HepG2 (cell line): ENCODE measurements at regions not wholly inside any gene's neighbourhood (a gene's known extent, or its start where the extent isn't known, plus 50 kb on each side); places are given as distances from the start of the nearest gene placed in this dataset.

Experiments used
- ARNT2 ChIP-seq: sonication (generic); formaldehyde crosslinking; IDR thresholded peaks from 2 replicates; pipeline ENCODE4 v1.8.0; 2022; ENCODE audit warnings: mild to moderate bottlenecking, low read depth, missing genetic modification reagents, moderate library complexity
- MAFF ChIP-seq: IDR thresholded peaks from 2 replicates; pipeline ENCODE4 v1.6.1; 2011; ENCODE audit warnings: low read depth, low read length, improper control_type of control experiment
- TBL1XR1 ChIP-seq: fragments of 150-350 bp; IDR thresholded peaks from 2 replicates; pipeline ENCODE4 v1.6.1; 2014; ENCODE audit warnings: borderline replicate concordance, low read length; ENCODE audit not compliant: partially characterized antibody
- TF ChIP-seq, protein P1 (sequence below): sonication (generic); formaldehyde crosslinking; IDR thresholded peaks from 2 replicates; pipeline ENCODE4 v1.5.0; 2020; ENCODE audit warnings: mild to moderate bottlenecking, missing genetic modification reagents, moderate library complexity
- TF ChIP-seq, protein P2 (sequence below): sonication (generic); formaldehyde crosslinking; IDR thresholded peaks from 2 replicates; pipeline ENCODE4 v1.4.0; 2020; ENCODE audit warnings: missing genetic modification reagents

DNA sequence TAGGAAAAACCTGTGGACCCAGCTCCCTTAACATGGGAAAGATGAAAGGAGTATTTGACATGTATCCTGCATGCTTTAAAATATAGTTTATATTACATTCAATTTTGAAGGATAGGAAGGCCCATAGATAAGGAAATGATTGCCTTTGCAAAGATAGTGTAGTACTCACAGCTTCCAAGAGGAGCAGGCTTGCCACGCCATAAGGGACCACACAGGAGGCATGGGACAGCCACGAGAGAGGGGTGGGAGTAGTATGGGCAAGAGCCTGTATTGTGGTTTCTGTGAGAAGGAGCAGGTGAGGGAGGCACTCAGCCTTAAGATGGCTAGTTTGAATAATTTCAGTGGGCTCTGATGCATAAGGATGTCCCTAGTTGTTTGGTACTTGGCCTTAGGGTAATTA, 740.3 kb downstream of the SATB2 start:
- TF ChIP-seq, protein P1, sequence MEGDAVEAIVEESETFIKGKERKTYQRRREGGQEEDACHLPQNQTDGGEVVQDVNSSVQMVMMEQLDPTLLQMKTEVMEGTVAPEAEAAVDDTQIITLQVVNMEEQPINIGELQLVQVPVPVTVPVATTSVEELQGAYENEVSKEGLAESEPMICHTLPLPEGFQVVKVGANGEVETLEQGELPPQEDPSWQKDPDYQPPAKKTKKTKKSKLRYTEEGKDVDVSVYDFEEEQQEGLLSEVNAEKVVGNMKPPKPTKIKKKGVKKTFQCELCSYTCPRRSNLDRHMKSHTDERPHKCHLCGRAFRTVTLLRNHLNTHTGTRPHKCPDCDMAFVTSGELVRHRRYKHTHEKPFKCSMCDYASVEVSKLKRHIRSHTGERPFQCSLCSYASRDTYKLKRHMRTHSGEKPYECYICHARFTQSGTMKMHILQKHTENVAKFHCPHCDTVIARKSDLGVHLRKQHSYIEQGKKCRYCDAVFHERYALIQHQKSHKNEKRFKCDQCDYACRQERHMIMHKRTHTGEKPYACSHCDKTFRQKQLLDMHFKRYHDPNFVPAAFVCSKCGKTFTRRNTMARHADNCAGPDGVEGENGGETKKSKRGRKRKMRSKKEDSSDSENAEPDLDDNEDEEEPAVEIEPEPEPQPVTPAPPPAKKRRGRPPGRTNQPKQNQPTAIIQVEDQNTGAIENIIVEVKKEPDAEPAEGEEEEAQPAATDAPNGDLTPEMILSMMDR (CRISPR knock-in tag) = no peak
- TF ChIP-seq MAFF (no peak), ARNT2 (CRISPR knock-in tag) (no peak), TBL1XR1 (no peak)
- TF ChIP-seq, protein P2, sequence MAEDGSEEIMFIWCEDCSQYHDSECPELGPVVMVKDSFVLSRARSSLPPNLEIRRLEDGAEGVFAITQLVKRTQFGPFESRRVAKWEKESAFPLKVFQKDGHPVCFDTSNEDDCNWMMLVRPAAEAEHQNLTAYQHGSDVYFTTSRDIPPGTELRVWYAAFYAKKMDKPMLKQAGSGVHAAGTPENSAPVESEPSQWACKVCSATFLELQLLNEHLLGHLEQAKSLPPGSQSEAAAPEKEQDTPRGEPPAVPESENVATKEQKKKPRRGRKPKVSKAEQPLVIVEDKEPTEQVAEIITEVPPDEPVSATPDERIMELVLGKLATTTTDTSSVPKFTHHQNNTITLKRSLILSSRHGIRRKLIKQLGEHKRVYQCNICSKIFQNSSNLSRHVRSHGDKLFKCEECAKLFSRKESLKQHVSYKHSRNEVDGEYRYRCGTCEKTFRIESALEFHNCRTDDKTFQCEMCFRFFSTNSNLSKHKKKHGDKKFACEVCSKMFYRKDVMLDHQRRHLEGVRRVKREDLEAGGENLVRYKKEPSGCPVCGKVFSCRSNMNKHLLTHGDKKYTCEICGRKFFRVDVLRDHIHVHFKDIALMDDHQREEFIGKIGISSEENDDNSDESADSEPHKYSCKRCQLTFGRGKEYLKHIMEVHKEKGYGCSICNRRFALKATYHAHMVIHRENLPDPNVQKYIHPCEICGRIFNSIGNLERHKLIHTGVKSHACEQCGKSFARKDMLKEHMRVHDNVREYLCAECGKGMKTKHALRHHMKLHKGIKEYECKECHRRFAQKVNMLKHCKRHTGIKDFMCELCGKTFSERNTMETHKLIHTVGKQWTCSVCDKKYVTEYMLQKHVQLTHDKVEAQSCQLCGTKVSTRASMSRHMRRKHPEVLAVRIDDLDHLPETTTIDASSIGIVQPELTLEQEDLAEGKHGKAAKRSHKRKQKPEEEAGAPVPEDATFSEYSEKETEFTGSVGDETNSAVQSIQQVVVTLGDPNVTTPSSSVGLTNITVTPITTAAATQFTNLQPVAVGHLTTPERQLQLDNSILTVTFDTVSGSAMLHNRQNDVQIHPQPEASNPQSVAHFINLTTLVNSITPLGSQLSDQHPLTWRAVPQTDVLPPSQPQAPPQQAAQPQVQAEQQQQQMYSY = no peak
